SK-N-SH (cell line): ENCODE measurements at regions not wholly inside any gene's neighbourhood (a gene's known extent, or its start where the extent isn't known, plus 50 kb on each side); places are given as distances from the start of the nearest gene placed in this dataset.

Experiments used
- CTCF ChIA-PET: fragments of 300-600, 350-600 bp; formaldehyde crosslinking; extraction: SDS; loops from one replicate; lab custom pipeline; 2021; lab: Yijun Ruan, JAX
- POLR2A ChIA-PET: fragments of 350-600 bp; sonication (Branson Sonifier 250); formaldehyde crosslinking; extraction: SDS; loops from one replicate; lab custom pipeline; 2020; ENCODE audit warnings: antibody characterized with exemption, inconsistent platforms; lab: Yijun Ruan, JAX
- DNase-seq: peaks from one replicate; pipeline ENCODE4 v3.0.0; 2012
- H2AFZ ChIP-seq: fragments of 200-600 bp; sonication (generic); 2 replicates; pipeline ENCODE4 v1.8.1; 2016; ENCODE audit warnings: antibody characterized with exemption, mild to moderate bottlenecking, low read depth
- H3F3A ChIP-seq: fragments of 200-600 bp; sonication (generic); replicated peaks from 2 replicates; pipeline ENCODE3; 2016; ENCODE audit warnings: antibody characterized with exemption, mild to moderate bottlenecking; ENCODE audit not compliant: insufficient read depth
- H3K27ac ChIP-seq, 2 experiments: fragments of 200-500 bp in 1 of 2; fragments of 200-600 bp in 1 of 2; sonication (Bioruptor generic) in 1 of 2; sonication (generic), shearing (Covaris generic) in 1 of 2; 2 replicates each; pipeline versions ENCODE4 v1.5.1 to v1.6.1; 2014 to 2016; ENCODE audit warnings: low read depth in 2 of 2, inconsistent platforms in 1 of 2, low read length in 1 of 2, mild to moderate bottlenecking in 1 of 2, mixed read lengths in 1 of 2
- H3K27me3 ChIP-seq: fragments of 200-600 bp; sonication (generic), shearing (Covaris generic); 2 replicates; pipeline ENCODE4 v1.6.1; 2016; ENCODE audit warnings: mixed run types; ENCODE audit not compliant: insufficient read depth
- H3K36me3 ChIP-seq, 2 experiments: fragments of 200-500 bp in 1 of 2; fragments of 200-600 bp in 1 of 2; sonication (Bioruptor generic) in 1 of 2; sonication (generic) in 1 of 2; replicated peaks in 1 of 2; 2 replicates each; pipeline versions ENCODE3 to v1.5.1; 2014 to 2016; ENCODE audit warnings: low read length in 1 of 2, mild to moderate bottlenecking in 1 of 2; ENCODE audit not compliant: insufficient read depth in 2 of 2, control insufficient read depth in 1 of 2
- H3K4me1 ChIP-seq, 2 experiments: fragments of 200-500 bp in 1 of 2; fragments of 200-600 bp in 1 of 2; sonication (Bioruptor generic) in 1 of 2; sonication (generic), shearing (Covaris generic) in 1 of 2; 2 replicates each; pipeline versions ENCODE4 v1.5.1 to v1.6.1; 2014 to 2016; ENCODE audit warnings: low read depth in 1 of 2, low read length in 1 of 2, mixed run types in 1 of 2; ENCODE audit not compliant: insufficient read depth in 2 of 2, control insufficient read depth in 1 of 2
- H3K4me2 ChIP-seq: fragments of 200-600 bp; sonication (generic), shearing (Covaris generic); 2 replicates; pipeline ENCODE4 v1.6.1; 2017; ENCODE audit warnings: mixed run types
- H3K4me3 ChIP-seq, 2 experiments: fragments of 200-500 bp in 1 of 2; fragments of 200-600 bp in 1 of 2; sonication (Bioruptor generic) in 1 of 2; sonication (generic), shearing (Covaris generic) in 1 of 2; 2 replicates each; pipeline versions ENCODE4 v1.5.1 to v1.8.1; 2014 to 2016; ENCODE audit warnings: low read depth in 2 of 2, inconsistent platforms in 1 of 2, low read length in 1 of 2, mild to moderate bottlenecking in 1 of 2, mixed read lengths in 1 of 2, moderate library complexity in 1 of 2
- H3K79me2 ChIP-seq: fragments of 200-600 bp; sonication (generic); 2 replicates; pipeline ENCODE4 v1.8.1; 2017; ENCODE audit warnings: mild to moderate bottlenecking; ENCODE audit not compliant: insufficient read depth
- H3K9ac ChIP-seq: fragments of 200-600 bp; sonication (generic); 2 replicates; pipeline ENCODE4 v1.6.1; 2017; ENCODE audit warnings: mixed run types
- H3K9me2 ChIP-seq: fragments of 200-600 bp; sonication (generic); 2 replicates; pipeline ENCODE4 v1.6.1; 2017; ENCODE audit warnings: mixed run types
- H3K9me3 ChIP-seq: fragments of 200-600 bp; sonication (generic); 2 replicates; pipeline ENCODE4 v1.6.1; 2017; ENCODE audit warnings: mixed run types, mild to moderate bottlenecking, moderate library complexity
- H4K20me1 ChIP-seq: fragments of 200-600 bp; sonication (generic); 2 replicates; pipeline ENCODE4 v1.6.1; 2017; ENCODE audit warnings: mild to moderate bottlenecking, mixed run types; ENCODE audit not compliant: insufficient read depth
- CHD2 ChIP-seq: fragments of 150-350 bp; IDR thresholded peaks from 2 replicates; pipeline ENCODE4 v1.6.1; 2018; ENCODE audit warnings: low read length; ENCODE audit not compliant: partially characterized antibody
- EZH2phosphoT487 ChIP-seq: fragments of 200-600 bp; sonication (generic); IDR thresholded peaks from 2 replicates; pipeline ENCODE4 v1.6.1; 2017; ENCODE audit warnings: low read depth, mixed run types, mild to moderate bottlenecking, antibody characterized with exemption, moderate library complexity, borderline replicate concordance
- FOSL2 ChIP-seq: IDR thresholded peaks from 2 replicates; pipeline ENCODE4 v1.4.0; 2012; ENCODE audit warnings: low read depth, mild to moderate bottlenecking, moderate library complexity, borderline replicate concordance
- FOXJ3 ChIP-seq: sonication (generic); formaldehyde crosslinking; IDR thresholded peaks from 2 replicates; pipeline ENCODE4 v1.5.1; 2020; ENCODE audit warnings: mild to moderate bottlenecking, missing genetic modification reagents
- GATA2 ChIP-seq: sonication (generic); formaldehyde crosslinking; IDR thresholded peaks from 2 replicates; pipeline ENCODE4 v1.5.0; 2020; ENCODE audit warnings: mild to moderate bottlenecking, missing genetic modification reagents
- JUND ChIP-seq: IDR thresholded peaks from 2 replicates; pipeline ENCODE4 v1.4.0; 2012
- MEF2A ChIP-seq: IDR thresholded peaks from 2 replicates; pipeline ENCODE4 v1.4.0; 2012; ENCODE audit warnings: low read depth, borderline replicate concordance
- MXI1 ChIP-seq: IDR thresholded peaks from 2 replicates; pipeline ENCODE4 v1.6.1; 2012; ENCODE audit warnings: mild to moderate bottlenecking, low read depth, low read length, improper control_type of control experiment
- PBX3 ChIP-seq: IDR thresholded peaks from 2 replicates; pipeline ENCODE4; 2012
- RAD21 ChIP-seq: IDR thresholded peaks from 2 replicates; pipeline ENCODE4 v1.6.1; 2012; ENCODE audit warnings: mild to moderate bottlenecking, low read length
- TAF1 ChIP-seq: IDR thresholded peaks from 2 replicates; pipeline ENCODE4 v1.6.1; 2012; ENCODE audit warnings: low read depth, mild to moderate bottlenecking, low read length, moderate library complexity, borderline replicate concordance
- TCF12 ChIP-seq: IDR thresholded peaks from 2 replicates; pipeline ENCODE4 v1.4.0; 2012
- ZBTB33 ChIP-seq: IDR thresholded peaks from 2 replicates; pipeline ENCODE4 v1.4.0; 2012; ENCODE audit warnings: low read depth, borderline replicate concordance
- TF ChIP-seq, protein P1 (sequence below): fragments of 200-600 bp; sonication (generic); IDR thresholded peaks from 2 replicates; pipeline ENCODE4 v1.6.1; 2017; ENCODE audit warnings: antibody characterized with exemption, mild to moderate bottlenecking, moderate library complexity

DNA sequence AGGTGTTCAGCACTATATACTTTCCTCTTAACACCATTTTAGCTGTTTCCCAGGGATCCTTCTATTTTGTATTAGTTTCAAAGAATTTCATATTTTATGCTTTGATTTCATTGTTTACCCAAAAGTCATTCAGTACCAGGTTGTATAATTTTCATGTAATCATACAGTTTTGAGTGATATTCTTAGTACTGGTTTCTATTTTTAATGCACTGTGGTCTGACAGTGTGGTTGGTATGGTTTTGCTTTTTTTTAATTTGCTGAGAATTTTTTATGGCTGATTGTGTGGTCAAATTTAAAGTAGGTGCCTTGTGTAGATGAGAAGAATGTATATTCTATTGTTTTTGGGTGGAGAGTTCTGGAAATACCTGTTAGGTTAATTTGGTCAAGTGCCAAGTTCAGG lies 323.4 kb upstream of the EPHA6 start:
- Histone ChIP-seq H3K79me2 (no peaks in the 10 kb centered on the region), H3K4me2 (no peak overlapping the region), H3K9ac (no peak overlapping the region), H3K4me3 (no peak overlapping the region), H3K9me3 (no peaks in the 10 kb centered on the region), H3K4me1 (no peaks in the 10 kb centered on the region; a peak in 1 of 4 replicates), H2AFZ (no peak overlapping the region), H3K36me3 (no peaks in the 10 kb centered on the region), H4K20me1 (no peaks in the 10 kb centered on the region), H3K9me2 (no peaks in the 10 kb centered on the region), H3K27ac (no peak overlapping the region), H3F3A (peaks cover 8% of the 10 kb centered on the region), H3K27me3 (no peaks in the 10 kb centered on the region)
- TF ChIP-seq PBX3 (no peak), EZH2phosphoT487 (no peak), ZBTB33 (no peak), CHD2 (no peak), MXI1 (no peak), TAF1 (no peak), RAD21 (no peak), FOSL2 (no peak), MEF2A (no peak)
- TF ChIP-seq, protein P1, sequence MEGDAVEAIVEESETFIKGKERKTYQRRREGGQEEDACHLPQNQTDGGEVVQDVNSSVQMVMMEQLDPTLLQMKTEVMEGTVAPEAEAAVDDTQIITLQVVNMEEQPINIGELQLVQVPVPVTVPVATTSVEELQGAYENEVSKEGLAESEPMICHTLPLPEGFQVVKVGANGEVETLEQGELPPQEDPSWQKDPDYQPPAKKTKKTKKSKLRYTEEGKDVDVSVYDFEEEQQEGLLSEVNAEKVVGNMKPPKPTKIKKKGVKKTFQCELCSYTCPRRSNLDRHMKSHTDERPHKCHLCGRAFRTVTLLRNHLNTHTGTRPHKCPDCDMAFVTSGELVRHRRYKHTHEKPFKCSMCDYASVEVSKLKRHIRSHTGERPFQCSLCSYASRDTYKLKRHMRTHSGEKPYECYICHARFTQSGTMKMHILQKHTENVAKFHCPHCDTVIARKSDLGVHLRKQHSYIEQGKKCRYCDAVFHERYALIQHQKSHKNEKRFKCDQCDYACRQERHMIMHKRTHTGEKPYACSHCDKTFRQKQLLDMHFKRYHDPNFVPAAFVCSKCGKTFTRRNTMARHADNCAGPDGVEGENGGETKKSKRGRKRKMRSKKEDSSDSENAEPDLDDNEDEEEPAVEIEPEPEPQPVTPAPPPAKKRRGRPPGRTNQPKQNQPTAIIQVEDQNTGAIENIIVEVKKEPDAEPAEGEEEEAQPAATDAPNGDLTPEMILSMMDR, result no peak
- POLR2A ChIA-PET, result no interaction called here
- no peak for DNase-seq
- CTCF ChIA-PET, result no interaction called here

DNA sequence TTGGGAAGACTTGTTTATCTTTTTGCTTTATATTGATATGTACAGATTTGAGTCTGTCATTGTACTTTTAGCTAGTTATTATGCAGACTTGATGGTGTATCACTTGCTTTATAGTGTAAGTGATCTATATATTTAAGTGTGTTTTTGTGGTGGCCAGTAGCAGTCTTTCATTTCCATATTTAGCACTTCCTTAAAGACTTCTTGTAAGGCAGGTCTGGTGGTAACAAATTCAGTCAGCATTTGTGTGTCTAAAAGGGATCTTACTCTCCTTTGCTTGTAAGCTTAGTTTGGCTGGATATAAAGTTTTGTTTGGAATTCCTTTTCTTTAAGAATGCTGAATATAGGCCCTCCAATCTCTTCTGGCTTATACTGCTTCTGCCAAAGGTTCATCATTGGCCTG lies 322.5 kb upstream of the EPHA6 start:
- no peaks in the 10 kb centered on the region for H4K20me1 ChIP-seq
- H2AFZ ChIP-seq, result no peak overlapping the region
- POLR2A ChIA-PET, result no interaction called here
- H3K27me3 ChIP-seq, result no peaks in the 10 kb centered on the region
- H3K4me3 ChIP-seq, result no peak overlapping the region
- TF ChIP-seq RAD21 (no peak), GATA2 (CRISPR knock-in tag) (no peak), TCF12 (no peak), JUND (no peak), FOXJ3 (no peak)
- H3K4me2 ChIP-seq, result no peak overlapping the region
- H3K9me2 ChIP-seq, result no peaks in the 10 kb centered on the region
- H3K27ac ChIP-seq, result no peak overlapping the region
- H3K36me3 ChIP-seq, result no peaks in the 10 kb centered on the region
- H3F3A ChIP-seq, result peaks cover 6% of the 10 kb centered on the region
- H3K79me2 ChIP-seq, result no peaks in the 10 kb centered on the region
- DNase-seq, result no peak
- no peaks in the 10 kb centered on the region for H3K9me3 ChIP-seq
- H3K4me1 ChIP-seq, result no peaks in the 10 kb centered on the region; a peak in 1 of 4 replicates
- no peak overlapping the region for H3K9ac ChIP-seq
- CTCF ChIA-PET, result no interaction called here
